ENCODE measurements at regions not wholly inside any gene's neighbourhood (a gene's known extent, or its start where the extent isn't known, plus 50 kb on each side); places are given as distances from the start of the nearest gene placed in this dataset.

DNA sequence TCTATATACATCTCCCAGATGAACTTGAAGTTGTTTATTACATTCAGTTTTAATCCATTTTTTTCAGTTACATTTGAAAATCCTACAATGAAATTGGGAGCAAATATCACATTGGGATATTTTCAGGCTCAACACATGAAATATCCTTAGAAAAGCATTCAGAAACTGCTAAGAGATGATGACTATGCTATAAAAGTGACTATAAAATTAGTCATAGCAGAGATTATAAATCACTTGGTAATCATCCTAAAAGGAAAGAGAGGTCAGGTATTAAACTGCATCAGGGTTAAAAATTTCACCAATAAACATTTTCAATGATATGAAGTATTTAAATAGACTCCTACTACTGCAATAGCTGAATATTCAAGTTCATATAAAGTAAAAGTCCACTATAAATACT is 987.7 kb downstream of the GRIK2 start:
- H3K14ac ChIP-seq (ENCODE audit: low read length in 2 of 2), result no peak overlapping the region
- H3K4ac ChIP-seq (ENCODE audit: low read depth in 1 of 2, low read length in 2 of 2), result no peak overlapping the region
- no peaks in the 10 kb centered on the region for H3K9me3 ChIP-seq (ENCODE audit: control insufficient read depth, low read length)
- H4K8ac ChIP-seq (ENCODE audit: low read length), result no peak overlapping the region
- H3K36me3 ChIP-seq (ENCODE audit: control insufficient read depth in 1 of 2, insufficient read depth in 2 of 2, low read depth in 1 of 2, low read length in 2 of 2), result no peaks in the 10 kb centered on the region
- no peak overlapping the region for H2AFZ ChIP-seq (ENCODE audit: low read depth, low read length)
- no peak overlapping the region for H3K4me2 ChIP-seq (ENCODE audit: low read length, poor library complexity, severe bottlenecking)
- H3K27me3 ChIP-seq (ENCODE audit: control insufficient read depth in 1 of 2, insufficient read depth in 1 of 2, low read length in 2 of 2), result no peaks in the 10 kb centered on the region
- H3K79me1 ChIP-seq (replicated peaks; ENCODE audit: low read length, poor library complexity, severe bottlenecking), result no peaks in the 10 kb centered on the region
- H2BK5ac ChIP-seq (ENCODE audit: low read depth, low read length, poor library complexity, severe bottlenecking), result no peak overlapping the region
- no peak overlapping the region for H2AK5ac ChIP-seq (ENCODE audit: low read length, severe bottlenecking)
- DNase-seq, result no peak
- H3K9ac ChIP-seq (ENCODE audit: low read length), result no peak overlapping the region
- no peak overlapping the region for H2BK12ac ChIP-seq (ENCODE audit: low read length in 2 of 2)
- H3K4me1 ChIP-seq (ENCODE audit: control insufficient read depth, insufficient read depth, low read depth, low read length), result no peaks in the 10 kb centered on the region
- H3K4me3 ChIP-seq (ENCODE audit: insufficient read depth in 1 of 2, low read depth in 1 of 2, low read length in 2 of 2), result no peak overlapping the region
- H4K91ac ChIP-seq (ENCODE audit: low read length), result no peak overlapping the region
- no peak overlapping the region for H3K23ac ChIP-seq (ENCODE audit: low read length in 2 of 2)
- no peak overlapping the region for H2BK15ac ChIP-seq (ENCODE audit: low read depth, poor library complexity, severe bottlenecking)
- H3K18ac ChIP-seq (ENCODE audit: low read depth in 1 of 2, low read length in 2 of 2), result no peak overlapping the region
- H3K27ac ChIP-seq (ENCODE audit: low read length, poor library complexity, severe bottlenecking), result no peak overlapping the region
- H2BK120ac ChIP-seq (ENCODE audit: low read depth, low read length), result no peak overlapping the region

GRCh38 chr6:102356170-102356569 is 962.7 kb downstream of the GRIK2 start:
- Histone ChIP-seq H3K23ac (ENCODE audit: low read length in 2 of 2) (no peak overlapping the region), H2BK5ac (ENCODE audit: low read depth, low read length, poor library complexity, severe bottlenecking) (no peak overlapping the region), H4K91ac (ENCODE audit: low read length) (no peak overlapping the region), H2AFZ (ENCODE audit: low read depth, low read length) (no peak overlapping the region), H2BK120ac (ENCODE audit: low read depth, low read length) (no peak overlapping the region), H3K4ac (ENCODE audit: low read depth in 1 of 2, low read length in 2 of 2) (no peak overlapping the region), H3K36me3 (ENCODE audit: control insufficient read depth in 1 of 2, insufficient read depth in 2 of 2, low read depth in 1 of 2, low read length in 2 of 2) (no peaks in the 10 kb centered on the region), H3K4me1 (ENCODE audit: control insufficient read depth, insufficient read depth, low read depth, low read length) (no peaks in the 10 kb centered on the region), H2AK5ac (ENCODE audit: low read length, severe bottlenecking) (no peak overlapping the region), H3K27ac (ENCODE audit: low read length, poor library complexity, severe bottlenecking) (no peak overlapping the region), H3K4me3 (ENCODE audit: insufficient read depth in 1 of 2, low read depth in 1 of 2, low read length in 2 of 2) (no peak overlapping the region), H3K9me3 (ENCODE audit: control insufficient read depth, low read length) (peaks cover 5% of the 10 kb centered on the region), H3K18ac (ENCODE audit: low read depth in 1 of 2, low read length in 2 of 2) (no peak overlapping the region), H3K14ac (ENCODE audit: low read length in 2 of 2) (no peak overlapping the region), H3K27me3 (ENCODE audit: control insufficient read depth in 1 of 2, insufficient read depth in 1 of 2, low read length in 2 of 2) (no peaks in the 10 kb centered on the region), H3K9ac (ENCODE audit: low read length) (no peak overlapping the region), H4K8ac (ENCODE audit: low read length) (no peak overlapping the region), H2BK12ac (ENCODE audit: low read length in 2 of 2) (no peak overlapping the region), H3K79me1 (replicated peaks; ENCODE audit: low read length, poor library complexity, severe bottlenecking) (no peaks in the 10 kb centered on the region), H3K4me2 (ENCODE audit: low read length, poor library complexity, severe bottlenecking) (no peak overlapping the region), H2BK15ac (ENCODE audit: low read depth, poor library complexity, severe bottlenecking) (no peak overlapping the region)
- no peak for DNase-seq
- WGBS, result 84% methylated on average over 8 of the region's 8 CpGs

- Histone ChIP-seq H3K4me2 (ENCODE audit: low read length, poor library complexity, severe bottlenecking) (no peak overlapping the region), H3K4ac (ENCODE audit: low read depth in 1 of 2, low read length in 2 of 2) (no peak overlapping the region), H2BK15ac (ENCODE audit: low read depth, poor library complexity, severe bottlenecking) (no peak overlapping the region), H2BK120ac (ENCODE audit: low read depth, low read length) (no peak overlapping the region), H3K9ac (ENCODE audit: low read length) (no peak overlapping the region), H3K4me3 (ENCODE audit: insufficient read depth in 1 of 2, low read depth in 1 of 2, low read length in 2 of 2) (no peak overlapping the region), H3K18ac (ENCODE audit: low read depth in 1 of 2, low read length in 2 of 2) (no peak overlapping the region), H4K91ac (ENCODE audit: low read length) (no peak overlapping the region), H2BK12ac (ENCODE audit: low read length in 2 of 2) (no peak overlapping the region), H2AFZ (ENCODE audit: low read depth, low read length) (no peak overlapping the region), H3K23ac (ENCODE audit: low read length in 2 of 2) (no peak overlapping the region), H3K79me1 (replicated peaks; ENCODE audit: low read length, poor library complexity, severe bottlenecking) (no peaks in the 10 kb centered on the region), H3K9me3 (ENCODE audit: control insufficient read depth, low read length) (peaks cover 5% of the 10 kb centered on the region), H4K8ac (ENCODE audit: low read length) (no peak overlapping the region), H3K4me1 (ENCODE audit: control insufficient read depth, insufficient read depth, low read depth, low read length) (no peaks in the 10 kb centered on the region), H2AK5ac (ENCODE audit: low read length, severe bottlenecking) (no peak overlapping the region), H3K36me3 (ENCODE audit: control insufficient read depth in 1 of 2, insufficient read depth in 2 of 2, low read depth in 1 of 2, low read length in 2 of 2) (no peaks in the 10 kb centered on the region), H2BK5ac (ENCODE audit: low read depth, low read length, poor library complexity, severe bottlenecking) (no peak overlapping the region), H3K27ac (ENCODE audit: low read length, poor library complexity, severe bottlenecking) (no peak overlapping the region), H3K27me3 (ENCODE audit: control insufficient read depth in 1 of 2, insufficient read depth in 1 of 2, low read length in 2 of 2) (no peaks in the 10 kb centered on the region), H3K14ac (ENCODE audit: low read length in 2 of 2) (no peak overlapping the region)
- no CpG with 5 or more reads among the region's 1 CpG for WGBS
- DNase-seq, result no peak
Observed at GRCh38 chr6:102355578-102355977, 962.1 kb downstream of the GRIK2 start.

- peaks cover 9% of the 10 kb centered on the region for H3K9me3 ChIP-seq (ENCODE audit: control insufficient read depth, low read length)
- H3K4ac ChIP-seq (ENCODE audit: low read depth in 1 of 2, low read length in 2 of 2), result no peak overlapping the region
- no peak overlapping the region for H3K14ac ChIP-seq (ENCODE audit: low read length in 2 of 2)
- no peak overlapping the region for H3K18ac ChIP-seq (ENCODE audit: low read depth in 1 of 2, low read length in 2 of 2)
- 94% methylated on average over 5 of the region's 5 CpGs for WGBS
- no peak for DNase-seq
- no peak overlapping the region for H3K4me3 ChIP-seq (ENCODE audit: insufficient read depth in 1 of 2, low read depth in 1 of 2, low read length in 2 of 2)
- H2BK12ac ChIP-seq (ENCODE audit: low read length in 2 of 2), result no peak overlapping the region
- no peak overlapping the region for H3K9ac ChIP-seq (ENCODE audit: low read length)
- H3K27ac ChIP-seq (ENCODE audit: low read length, poor library complexity, severe bottlenecking), result no peak overlapping the region
- H3K79me1 ChIP-seq (replicated peaks; ENCODE audit: low read length, poor library complexity, severe bottlenecking), result no peaks in the 10 kb centered on the region
- H2BK5ac ChIP-seq (ENCODE audit: low read depth, low read length, poor library complexity, severe bottlenecking), result peak overlapping the region; percentile 61
- H4K91ac ChIP-seq (ENCODE audit: low read length), result no peak overlapping the region
- H2BK15ac ChIP-seq (ENCODE audit: low read depth, poor library complexity, severe bottlenecking), result no peak overlapping the region
- no peak overlapping the region for H4K8ac ChIP-seq (ENCODE audit: low read length)
- H3K4me2 ChIP-seq (ENCODE audit: low read length, poor library complexity, severe bottlenecking), result no peak overlapping the region
- H3K4me1 ChIP-seq (ENCODE audit: control insufficient read depth, insufficient read depth, low read depth, low read length), result no peaks in the 10 kb centered on the region
- H3K27me3 ChIP-seq (ENCODE audit: control insufficient read depth in 1 of 2, insufficient read depth in 1 of 2, low read length in 2 of 2), result no peaks in the 10 kb centered on the region
- no peaks in the 10 kb centered on the region for H3K36me3 ChIP-seq (ENCODE audit: control insufficient read depth in 1 of 2, insufficient read depth in 2 of 2, low read depth in 1 of 2, low read length in 2 of 2)
- H2AK5ac ChIP-seq (ENCODE audit: low read length, severe bottlenecking), result no peak overlapping the region
- no peak overlapping the region for H2BK120ac ChIP-seq (ENCODE audit: low read depth, low read length)
- no peak overlapping the region for H3K23ac ChIP-seq (ENCODE audit: low read length in 2 of 2)
- no peak overlapping the region for H2AFZ ChIP-seq (ENCODE audit: low read depth, low read length)
Observed at GRCh38 chr6:102352552-102352951, 959.0 kb downstream of the GRIK2 start.

Measured in mesenchymal stem cell (in vitro differentiated cells and primary cell).